GM18519 (cell line): ENCODE measurements at regions not wholly inside any gene's neighbourhood (a gene's known extent, or its start where the extent isn't known, plus 50 kb on each side); places are given as distances from the start of the nearest gene placed in this dataset.

ENCODE experiments used
- ATAC-seq: cut with Tn5 transposase; IDR thresholded peaks from one replicate; pipeline ENCODE4 v1.9.1; 2021; ENCODE audit warnings: mild to moderate bottlenecking, moderate library complexity; ENCODE audit not compliant: unreplicated experiment, low FRiP score

DNA sequence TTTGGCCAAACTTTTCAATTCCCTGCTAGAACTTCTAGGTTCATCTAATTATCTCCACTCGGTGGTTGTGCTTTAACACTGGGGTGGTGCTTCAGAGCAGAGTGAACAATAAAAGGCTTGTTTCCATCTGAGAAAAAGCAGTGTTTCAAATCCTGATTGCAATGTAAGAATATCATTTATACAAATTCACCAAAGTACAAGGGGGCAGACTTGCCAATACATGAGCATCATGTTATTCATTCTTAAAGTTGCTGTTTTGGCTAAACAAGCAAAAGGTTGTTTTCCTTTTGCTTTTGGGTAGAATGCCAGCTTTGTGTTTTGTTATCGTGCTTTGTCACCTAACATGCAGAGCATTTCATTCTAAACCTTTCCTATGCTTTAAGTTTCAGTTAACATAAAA lies 78.5 kb upstream of the UBAC2 start:
- no peak for ATAC-seq

- ATAC-seq, result no peak
Measured at GRCh38 chr13:99123101-99124045, 77.3 kb upstream of the UBAC2 start.

DNA sequence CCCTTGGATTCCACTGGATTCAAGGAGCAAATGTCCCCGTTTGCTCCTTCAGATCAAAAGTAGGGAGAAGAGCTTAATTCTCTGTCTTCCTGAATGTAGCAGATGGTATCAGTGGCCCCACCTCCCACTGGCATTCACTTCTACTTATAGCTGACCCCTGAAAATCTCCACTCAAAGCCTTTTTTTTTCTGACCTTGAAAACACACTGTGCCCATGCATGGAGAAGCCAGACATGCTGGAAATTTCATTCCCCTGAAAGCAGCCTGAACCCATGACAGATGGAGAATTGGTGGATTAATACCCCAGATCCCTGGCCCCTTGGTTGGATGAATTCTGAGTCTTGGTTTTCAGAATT lies 76.6 kb upstream of the UBAC2 start:
- no peak for ATAC-seq

GRCh38 chr13:99124794-99125316 lies 75.8 kb upstream of the UBAC2 start:
- peak; percentile 61 for ATAC-seq

- ATAC-seq, result no peak
Measured at GRCh38 chr13:99125326-99125915, 75.2 kb upstream of the UBAC2 start.

- ATAC-seq, result no peak
Measured at GRCh38 chr13:99126821-99127220, 73.8 kb upstream of the UBAC2 start.

DNA sequence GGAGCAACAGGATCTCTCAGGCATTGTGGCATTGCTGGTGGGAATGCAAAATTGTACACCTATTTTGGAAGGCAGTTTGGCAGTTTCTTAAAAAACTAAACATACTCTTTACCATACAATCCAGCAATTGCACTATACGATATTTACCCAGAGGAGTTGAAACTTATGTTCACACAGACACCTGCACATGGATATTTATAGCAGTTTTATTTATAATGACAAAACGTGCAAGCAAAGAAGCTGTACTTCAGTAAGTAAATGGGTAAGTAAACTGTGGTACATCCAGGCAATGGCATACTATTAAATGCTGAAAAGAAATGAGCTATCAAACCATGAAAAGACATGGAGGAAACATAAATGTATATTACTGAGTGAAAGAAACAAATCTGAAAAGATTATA lies 71.6 kb upstream of the UBAC2 start:
- ATAC-seq, result no peak

- ATAC-seq, result no peak
Measured at GRCh38 chr13:99129951-99130350, 70.7 kb upstream of the UBAC2 start.

GRCh38 chr13:99131410-99131809 lies 69.2 kb upstream of the UBAC2 start:
- no peak for ATAC-seq

- no peak for ATAC-seq
Measured at GRCh38 chr13:99132295-99132835, 68.3 kb upstream of the UBAC2 start.

- ATAC-seq, result no peak
Measured at GRCh38 chr13:99133230-99133629, 67.4 kb upstream of the UBAC2 start.

DNA sequence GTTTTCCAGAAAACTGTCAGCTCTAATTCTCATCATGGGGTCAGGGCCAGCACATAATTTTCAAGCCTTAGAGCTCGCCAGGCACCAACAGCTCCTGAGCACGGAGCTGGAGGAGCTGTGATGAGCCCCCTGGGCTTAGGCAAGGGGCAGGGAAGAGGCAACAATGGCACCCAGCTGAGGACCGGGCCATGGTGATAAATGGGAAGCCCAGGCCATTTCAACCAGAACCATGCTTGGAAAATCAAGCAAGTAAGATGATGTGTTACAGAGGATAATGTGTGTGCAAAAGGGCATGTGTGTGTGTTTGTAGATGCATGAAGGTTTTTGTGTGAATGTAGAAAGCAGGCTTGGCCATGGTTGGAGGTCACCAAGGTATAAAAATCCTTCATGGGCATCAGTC lies 66.8 kb upstream of the UBAC2 start:
- no peak for ATAC-seq

- ATAC-seq, result no peak
Measured at GRCh38 chr13:99135591-99135990, 65.1 kb upstream of the UBAC2 start.

DNA sequence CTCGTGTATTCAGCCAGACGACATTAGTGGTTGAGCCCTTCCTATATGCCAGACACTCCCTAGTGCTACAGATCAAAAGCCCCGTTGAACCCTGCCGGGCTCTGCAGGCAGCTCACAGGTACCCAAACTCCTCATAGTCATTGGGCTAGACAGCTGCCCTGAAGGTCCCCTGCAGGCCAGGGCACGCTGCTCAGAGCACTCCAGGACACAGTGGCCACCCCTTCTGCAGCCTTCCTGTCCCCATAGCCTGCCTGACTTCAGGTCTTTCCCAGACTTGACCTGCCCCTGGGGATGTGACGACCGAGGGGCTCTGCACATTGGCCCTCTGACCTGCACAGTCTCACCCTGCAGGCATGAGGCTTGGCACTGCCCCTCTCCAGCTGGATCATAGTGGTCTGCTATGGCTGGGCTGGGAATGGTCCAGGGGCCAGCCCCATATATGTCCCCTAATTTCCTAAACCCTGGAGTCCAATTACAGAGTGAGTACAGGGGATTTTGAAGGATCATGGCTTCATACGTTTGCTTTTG lies 64.2 kb upstream of the UBAC2 start:
- ATAC-seq, result no peak

- no peak for ATAC-seq
Measured at GRCh38 chr13:99140831-99141230, 59.8 kb upstream of the UBAC2 start.

DNA sequence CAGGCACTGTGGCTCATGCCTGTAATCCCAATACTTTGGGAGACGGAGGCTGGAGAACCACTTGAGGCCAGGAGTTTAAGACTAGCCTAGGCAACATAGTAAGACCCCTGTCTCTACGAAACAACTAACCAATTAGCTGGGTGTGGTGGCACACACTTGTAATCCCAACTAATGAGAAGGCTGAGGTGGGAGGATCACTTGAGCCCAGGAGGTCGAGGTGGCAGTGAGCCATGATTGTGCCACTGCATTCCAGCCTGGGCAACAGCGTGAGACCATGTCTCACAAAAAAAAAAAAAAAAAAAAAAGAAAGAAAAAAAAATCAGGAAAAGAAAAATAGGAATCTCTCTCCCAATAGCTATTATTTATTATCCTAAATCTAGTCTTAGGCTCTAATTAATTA lies 56.8 kb upstream of the UBAC2 start:
- ATAC-seq, result no peak

- ATAC-seq, result no peak
Measured at GRCh38 chr13:99144306-99144705, 56.3 kb upstream of the UBAC2 start.

DNA sequence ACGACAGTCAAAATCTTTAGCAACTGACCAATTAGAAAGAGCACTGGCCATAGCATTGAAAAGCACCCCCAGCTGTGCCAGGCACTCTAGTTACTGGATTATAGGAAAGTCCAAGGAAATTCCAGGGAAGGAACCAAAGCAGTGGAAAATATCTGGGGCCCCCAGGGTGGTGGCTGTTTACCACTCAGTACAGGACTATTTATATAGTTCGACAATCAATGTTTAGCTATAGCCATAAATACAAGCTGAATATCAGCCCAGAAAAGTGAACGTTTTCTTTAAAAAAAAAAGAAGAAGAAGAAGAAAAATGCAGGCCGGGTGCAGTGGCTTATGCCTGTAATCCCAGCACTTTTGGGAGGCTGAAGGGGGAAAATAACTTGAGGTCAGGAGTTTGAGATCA lies 55.2 kb upstream of the UBAC2 start:
- no peak for ATAC-seq

- ATAC-seq, result no peak
Measured at GRCh38 chr13:99150575-99151361, 49.9 kb upstream of the UBAC2 start.
